T-helper 1 cell treated with Interleukin-12 subunit alpha and Interleukin-12 subunit beta and Interleukin-4 antibody, amounts not matched to agents 30 μg/mL and 1 μg/mL, for 36 hours (primary cell): ENCODE measurements at regions not wholly inside any gene's neighbourhood (a gene's known extent, or its start where the extent isn't known, plus 50 kb on each side); places are given as distances from the start of the nearest gene placed in this dataset.

Experiments used
- H3K27ac Mint-ChIP-seq: one replicate; pipeline ENCODE4 v1.8.0; 2021; ENCODE audit warnings: mild to moderate bottlenecking, mixed read lengths
- H3K27me3 Mint-ChIP-seq: one replicate; pipeline ENCODE4 v1.8.0; 2021; ENCODE audit warnings: low read depth, mixed read lengths
- H3K36me3 Mint-ChIP-seq: one replicate; pipeline ENCODE4 v1.8.0; 2021; ENCODE audit warnings: low read depth, mixed read lengths
- H3K4me1 Mint-ChIP-seq: one replicate; pipeline ENCODE4 v1.8.0; 2021; ENCODE audit warnings: low read depth, mixed read lengths
- H3K4me3 Mint-ChIP-seq: one replicate; pipeline ENCODE4 v1.8.0; 2021; ENCODE audit warnings: mild to moderate bottlenecking, moderate library complexity, mixed read lengths
- H3K9me3 Mint-ChIP-seq: one replicate; pipeline ENCODE4 v1.8.0; 2021; ENCODE audit warnings: mixed read lengths

DNA sequence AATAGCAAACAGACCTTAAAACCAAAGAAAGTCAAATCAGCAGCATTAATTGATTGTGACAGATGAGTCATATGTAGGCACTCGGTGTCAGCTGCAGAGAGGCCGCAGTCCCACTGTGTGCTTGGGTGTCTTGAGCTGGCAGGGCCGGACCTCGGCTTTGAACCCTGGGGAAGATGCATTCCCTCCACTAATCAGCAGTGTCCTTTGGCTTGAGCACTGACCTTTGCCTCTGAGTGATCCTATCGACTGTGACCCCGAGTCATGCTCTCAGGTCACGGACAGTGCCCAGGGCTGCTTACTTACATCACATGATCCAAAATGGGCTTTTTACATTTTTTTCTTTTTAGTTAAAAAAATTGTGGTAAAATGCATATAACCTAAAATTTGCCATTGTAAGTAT lies 188.7 kb downstream of the GADD45G start:
- Mint-ChIP-seq H3K27ac (no peak overlapping the region), H3K9me3 (no peaks in the 10 kb centered on the region), H3K27me3 (peaks cover 3% of the 10 kb centered on the region), H3K4me1 (peaks cover 8% of the 10 kb centered on the region), H3K4me3 (no peak overlapping the region), H3K36me3 (no peaks in the 10 kb centered on the region)

DNA sequence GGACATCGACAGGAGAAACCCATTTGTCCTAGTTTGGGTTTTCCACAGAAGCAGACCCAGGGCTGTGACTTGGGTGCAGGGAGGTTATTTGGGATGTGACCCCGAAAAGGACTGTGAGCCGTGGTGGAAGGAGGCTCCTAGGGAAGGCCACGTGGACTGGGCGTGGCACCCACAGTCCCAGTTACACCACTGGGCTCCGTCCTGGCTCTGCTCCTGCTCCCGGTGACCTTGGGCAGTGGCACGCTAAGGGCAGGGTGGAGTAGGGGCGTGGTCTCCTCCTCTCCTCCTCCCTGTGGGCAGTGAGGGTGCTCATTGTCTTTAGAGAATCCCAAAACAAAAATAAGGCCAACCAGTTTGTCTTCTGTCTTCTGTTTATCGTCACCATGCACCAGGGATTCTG lies 190.1 kb downstream of the GADD45G start:
- H3K9me3 Mint-ChIP-seq = no peaks in the 10 kb centered on the region
- H3K4me1 Mint-ChIP-seq = peaks cover 8% of the 10 kb centered on the region
- no peak overlapping the region for H3K27ac Mint-ChIP-seq

DNA sequence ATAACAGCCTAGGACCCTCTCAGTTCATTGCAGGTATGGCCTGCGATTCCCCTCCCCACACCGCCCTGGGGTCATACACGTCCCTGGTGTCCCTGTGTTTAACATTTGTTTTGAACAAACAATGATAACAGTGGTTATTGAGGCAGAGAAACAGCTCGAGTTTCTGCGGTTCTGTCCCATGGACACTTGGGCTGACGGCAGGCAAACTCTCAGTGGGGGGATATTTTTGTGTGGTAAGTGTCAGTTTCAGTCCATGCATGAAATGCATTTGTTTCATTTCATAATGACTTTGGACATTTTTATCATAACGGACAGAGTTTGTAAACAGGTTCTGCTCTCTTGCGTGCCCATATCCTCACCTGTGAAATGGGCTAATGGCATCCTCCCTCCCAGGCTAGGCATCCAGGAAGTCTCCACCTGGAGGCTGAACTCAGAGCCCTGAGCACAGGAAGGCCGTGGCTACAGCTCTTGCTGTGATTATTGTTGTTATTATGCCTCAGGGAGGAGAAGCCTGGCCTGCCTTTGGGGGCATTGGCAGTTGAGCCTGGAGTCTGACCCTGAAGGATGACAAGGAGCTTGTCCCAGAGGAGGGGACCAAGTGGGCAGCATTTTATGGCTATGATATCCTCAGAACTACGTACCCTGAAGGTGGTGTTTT lies 190.9 kb downstream of the GADD45G start:
- Mint-ChIP-seq H3K27me3 (no peaks in the 10 kb centered on the region), H3K4me1 (peaks cover 7% of the 10 kb centered on the region), H3K36me3 (no peaks in the 10 kb centered on the region), H3K9me3 (no peaks in the 10 kb centered on the region), H3K4me3 (no peak overlapping the region), H3K27ac (no peak overlapping the region)

More for the DNA sequence above, 190.1 kb downstream of the GADD45G start:
- Mint-ChIP-seq H3K27me3 (no peaks in the 10 kb centered on the region), H3K36me3 (no peaks in the 10 kb centered on the region), H3K4me3 (no peak overlapping the region)

GRCh38 chr9:89796606-89797005 lies 191.8 kb downstream of the GADD45G start:
- H3K27me3 Mint-ChIP-seq = no peaks in the 10 kb centered on the region
- H3K4me1 Mint-ChIP-seq = peaks cover 5% of the 10 kb centered on the region
- H3K27ac Mint-ChIP-seq = no peak overlapping the region
- no peaks in the 10 kb centered on the region for H3K9me3 Mint-ChIP-seq
- no peak overlapping the region for H3K4me3 Mint-ChIP-seq
- H3K36me3 Mint-ChIP-seq = no peaks in the 10 kb centered on the region

DNA sequence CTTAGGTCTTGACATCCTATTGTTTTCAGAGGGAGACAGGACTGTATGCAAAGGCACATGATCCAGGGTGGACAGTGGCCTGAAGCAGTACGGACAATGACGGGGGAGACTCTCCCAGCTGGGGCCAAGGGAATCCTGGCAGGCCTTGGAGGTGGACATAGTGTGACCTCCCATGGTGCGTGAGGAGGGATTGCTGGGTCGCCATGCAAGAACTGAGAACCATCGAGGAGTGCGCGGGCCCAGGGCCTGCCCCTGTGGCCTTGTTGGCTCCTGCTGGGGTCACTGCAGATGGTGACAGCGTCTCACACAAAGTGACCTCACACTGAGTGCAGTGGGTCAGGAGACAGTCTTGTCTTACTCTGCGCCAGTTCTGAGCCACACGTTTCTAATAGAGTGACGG lies 192.4 kb downstream of the GADD45G start:
- peaks cover 3% of the 10 kb centered on the region for H3K27me3 Mint-ChIP-seq
- no peaks in the 10 kb centered on the region for H3K9me3 Mint-ChIP-seq
- H3K4me1 Mint-ChIP-seq = peaks cover 5% of the 10 kb centered on the region
- no peaks in the 10 kb centered on the region for H3K36me3 Mint-ChIP-seq
- no peak overlapping the region for H3K4me3 Mint-ChIP-seq
- no peak overlapping the region for H3K27ac Mint-ChIP-seq

DNA sequence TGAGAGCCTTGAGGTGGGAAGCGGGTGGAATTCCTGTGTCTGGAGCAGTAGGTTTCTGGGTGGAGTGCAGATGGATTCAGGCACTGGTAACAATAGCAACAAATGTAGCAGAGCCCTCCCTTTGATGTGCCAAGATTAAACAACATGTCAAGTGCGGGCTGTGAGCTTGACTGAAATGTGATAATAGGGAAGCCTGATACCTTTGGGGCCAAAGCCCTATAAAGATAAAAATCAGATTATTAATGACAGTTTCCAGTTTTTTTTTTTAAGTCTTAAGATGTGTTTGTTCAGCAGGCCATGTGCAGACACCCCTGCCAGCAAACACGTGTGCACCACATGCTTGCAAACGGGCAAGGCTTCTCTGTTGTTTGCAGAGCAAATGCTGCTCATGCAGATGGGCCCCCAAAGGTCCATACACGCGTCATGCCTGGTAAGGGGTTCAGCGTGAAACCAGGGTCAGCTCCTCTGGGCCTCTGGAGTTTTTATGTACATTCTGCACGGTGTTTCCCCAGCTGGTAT lies 193.2 kb downstream of the GADD45G start:
- Mint-ChIP-seq H3K27ac (no peak overlapping the region), H3K36me3 (peaks cover 1% of the 10 kb centered on the region), H3K9me3 (no peaks in the 10 kb centered on the region)

DNA sequence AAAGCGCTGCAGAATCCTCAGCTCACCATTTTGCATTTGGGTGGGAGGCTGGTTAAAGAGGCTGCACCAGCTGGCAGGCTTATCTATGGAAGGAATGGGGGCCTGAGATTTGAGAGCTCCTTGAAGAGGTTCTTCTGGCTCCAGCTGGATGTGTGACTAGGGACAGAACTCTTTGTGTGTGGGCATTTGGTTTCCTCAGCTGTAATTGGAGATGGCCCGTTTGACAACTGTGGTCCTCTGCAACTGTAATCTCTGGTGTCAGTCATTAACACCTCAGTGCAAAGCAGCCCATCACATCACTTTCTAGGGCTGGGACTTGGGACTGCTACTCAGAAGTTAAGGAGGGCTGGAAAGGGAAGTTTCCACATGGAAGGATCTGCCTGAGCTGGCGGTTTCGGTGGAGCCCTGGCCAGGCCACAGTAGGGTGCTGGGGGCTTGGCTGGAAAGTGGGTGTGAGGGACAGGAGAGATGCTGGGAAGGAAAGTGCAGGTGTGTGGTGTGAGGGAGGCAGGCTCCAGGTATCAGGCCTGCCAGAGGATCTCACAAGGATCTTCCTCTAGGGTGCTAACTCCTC lies 193.8 kb downstream of the GADD45G start:
- peaks cover 5% of the 10 kb centered on the region for H3K4me1 Mint-ChIP-seq
- H3K36me3 Mint-ChIP-seq = peaks cover 1% of the 10 kb centered on the region
- no peak overlapping the region for H3K4me3 Mint-ChIP-seq
- no peak overlapping the region for H3K27ac Mint-ChIP-seq
- no peaks in the 10 kb centered on the region for H3K9me3 Mint-ChIP-seq
- peaks cover 4% of the 10 kb centered on the region for H3K27me3 Mint-ChIP-seq

More for the DNA sequence above, 193.2 kb downstream of the GADD45G start:
- Mint-ChIP-seq H3K27me3 (peaks cover 4% of the 10 kb centered on the region), H3K4me3 (no peak overlapping the region), H3K4me1 (peaks cover 5% of the 10 kb centered on the region)

GRCh38 chr9:89799221-89799620 lies 194.4 kb downstream of the GADD45G start:
- H3K9me3 Mint-ChIP-seq = no peaks in the 10 kb centered on the region
- no peak overlapping the region for H3K4me3 Mint-ChIP-seq

DNA sequence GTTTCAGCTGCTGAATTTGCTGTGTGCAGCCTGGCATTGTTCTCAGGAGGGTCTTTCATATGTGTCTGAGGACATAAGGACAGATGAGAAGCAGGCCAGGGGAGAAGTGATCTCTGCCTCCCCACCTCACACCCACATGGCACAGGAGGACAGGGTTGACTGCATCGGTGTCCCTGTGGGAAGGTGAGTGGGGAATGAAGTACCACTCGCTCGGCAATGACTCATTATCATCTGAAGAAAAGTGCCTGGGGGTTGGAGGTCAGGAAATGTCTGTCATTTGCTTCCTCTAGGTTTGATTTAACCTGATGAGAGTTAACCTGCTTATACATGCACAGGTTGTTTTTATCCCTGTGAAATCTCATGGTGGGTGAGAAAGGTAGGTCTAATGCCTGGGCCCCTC lies 195.0 kb downstream of the GADD45G start:
- no peak overlapping the region for H3K4me3 Mint-ChIP-seq
- peaks cover 1% of the 10 kb centered on the region for H3K36me3 Mint-ChIP-seq
- H3K9me3 Mint-ChIP-seq = no peaks in the 10 kb centered on the region
- H3K27ac Mint-ChIP-seq = no peak overlapping the region
- peaks cover 4% of the 10 kb centered on the region for H3K27me3 Mint-ChIP-seq
- H3K4me1 Mint-ChIP-seq = peaks cover 12% of the 10 kb centered on the region

More at GRCh38 chr9:89799221-89799620, 194.4 kb downstream of the GADD45G start:
- peaks cover 8% of the 10 kb centered on the region for H3K4me1 Mint-ChIP-seq
- peaks cover 4% of the 10 kb centered on the region for H3K27me3 Mint-ChIP-seq
- H3K27ac Mint-ChIP-seq = no peak overlapping the region
- peaks cover 1% of the 10 kb centered on the region for H3K36me3 Mint-ChIP-seq

- no peak overlapping the region for H3K4me3 Mint-ChIP-seq
- H3K36me3 Mint-ChIP-seq = peaks cover 1% of the 10 kb centered on the region
- no peaks in the 10 kb centered on the region for H3K9me3 Mint-ChIP-seq
- peaks cover 12% of the 10 kb centered on the region for H3K4me1 Mint-ChIP-seq
- no peak overlapping the region for H3K27ac Mint-ChIP-seq
- peaks cover 4% of the 10 kb centered on the region for H3K27me3 Mint-ChIP-seq
Observed at GRCh38 chr9:89801341-89801740, 196.5 kb downstream of the GADD45G start.

GRCh38 chr9:89801742-89802670 lies 197.2 kb downstream of the GADD45G start:
- no peak overlapping the region for H3K27ac Mint-ChIP-seq
- H3K4me3 Mint-ChIP-seq = no peak overlapping the region
- peaks cover 4% of the 10 kb centered on the region for H3K27me3 Mint-ChIP-seq
- H3K9me3 Mint-ChIP-seq = no peaks in the 10 kb centered on the region
- peaks cover 13% of the 10 kb centered on the region for H3K4me1 Mint-ChIP-seq
- peaks cover 1% of the 10 kb centered on the region for H3K36me3 Mint-ChIP-seq

DNA sequence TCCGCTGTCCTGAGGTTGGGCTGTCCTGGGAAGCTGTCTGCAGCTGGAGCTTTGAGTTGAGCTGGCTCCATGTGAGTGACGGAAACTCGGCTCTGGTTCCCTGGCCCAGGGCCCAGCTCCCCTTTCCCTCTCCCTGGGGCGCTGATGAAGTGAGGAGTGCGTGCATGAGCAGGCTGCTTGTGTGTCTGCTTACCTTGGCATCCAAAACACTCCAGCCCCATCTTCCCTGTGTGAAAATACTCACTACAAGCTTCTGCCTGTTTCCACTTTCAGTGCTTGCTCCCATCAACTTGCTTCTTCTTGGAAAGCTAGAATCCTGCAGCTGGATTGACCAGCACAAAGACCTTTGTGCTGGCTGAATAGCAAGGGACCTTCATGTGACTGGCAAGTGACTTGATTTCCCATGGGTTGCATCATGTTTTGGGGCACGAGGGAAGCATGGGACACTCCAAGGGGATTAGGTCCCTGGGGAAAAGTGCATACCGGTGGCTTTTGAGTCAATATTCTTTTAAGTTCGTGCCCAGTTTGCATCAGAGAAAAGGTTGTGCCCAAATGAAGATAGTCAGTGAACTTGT lies 198.1 kb downstream of the GADD45G start:
- H3K27ac Mint-ChIP-seq = no peak overlapping the region
- peaks cover 4% of the 10 kb centered on the region for H3K27me3 Mint-ChIP-seq
- H3K9me3 Mint-ChIP-seq = no peaks in the 10 kb centered on the region
- H3K4me1 Mint-ChIP-seq = peaks cover 17% of the 10 kb centered on the region
- H3K36me3 Mint-ChIP-seq = peaks cover 1% of the 10 kb centered on the region
- no peak overlapping the region for H3K4me3 Mint-ChIP-seq

DNA sequence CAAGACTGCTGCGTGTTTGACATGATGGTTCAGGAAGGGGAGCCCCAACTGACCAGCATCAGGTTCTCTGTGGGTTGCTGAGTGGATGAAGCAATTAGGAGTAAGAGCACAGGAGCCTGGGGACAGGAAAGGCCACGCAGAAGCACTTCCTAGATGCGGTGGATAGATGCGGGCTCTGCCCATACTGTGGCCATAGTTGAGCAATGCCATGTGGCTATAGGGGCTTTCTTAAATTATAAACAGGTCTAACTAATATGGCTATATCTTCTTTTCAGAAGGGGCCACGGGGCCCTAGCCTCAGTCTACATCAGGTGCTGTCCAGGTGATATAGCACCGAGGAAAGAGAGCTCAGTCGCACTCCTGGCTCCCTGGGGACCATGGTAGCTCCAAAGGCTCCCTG lies 198.6 kb downstream of the GADD45G start:
- Mint-ChIP-seq H3K27me3 (peaks cover 4% of the 10 kb centered on the region), H3K4me3 (no peak overlapping the region), H3K9me3 (no peaks in the 10 kb centered on the region), H3K4me1 (peaks cover 20% of the 10 kb centered on the region), H3K36me3 (peaks cover 1% of the 10 kb centered on the region), H3K27ac (no peak overlapping the region)

GRCh38 chr9:89804766-89805531 lies 200.1 kb downstream of the GADD45G start:
- peaks cover 1% of the 10 kb centered on the region for H3K36me3 Mint-ChIP-seq
- H3K4me3 Mint-ChIP-seq = no peak overlapping the region
- no peaks in the 10 kb centered on the region for H3K9me3 Mint-ChIP-seq
- H3K27me3 Mint-ChIP-seq = peaks cover 9% of the 10 kb centered on the region
- H3K4me1 Mint-ChIP-seq = peaks cover 20% of the 10 kb centered on the region
- H3K27ac Mint-ChIP-seq = no peak overlapping the region
